Naive thymus-derived CD4-positive, alpha-beta T cell (primary cell): ENCODE measurements at regions not wholly inside any gene's neighbourhood (a gene's known extent, or its start where the extent isn't known, plus 50 kb on each side); places are given as distances from the start of the nearest gene placed in this dataset.

Experiments used
- ATAC-seq: fragments of 150-1000 bp; cut with Tn5 transposase; 2 replicates; pipeline ENCODE4 v1.10.0; 2021; ENCODE audit warnings: mild to moderate bottlenecking, moderate library complexity
- CTCF ChIA-PET: fragments of 350-600 bp; sonication (Branson Sonifier 250); formaldehyde crosslinking; loops from one replicate; lab custom pipeline; 2021; ENCODE audit warnings: antibody characterized with exemption; lab: Charles Lee
- POLR2A ChIA-PET: fragments of 350-600 bp; sonication (Branson Sonifier 250); formaldehyde crosslinking; loops from one replicate; lab custom pipeline; 2021; ENCODE audit warnings: antibody characterized with exemption, inconsistent platforms; lab: Charles Lee
- DNase-seq, 9 donors: peaks; one replicate each; pipeline versions ENCODE4 v3.0.0 to v3.0.0-alpha.2; 2020 to 2022; ENCODE audit warnings: mixed read lengths in 1 of 9
- H3K27ac ChIP-seq: one replicate; pipeline ENCODE4 v1.7.0; 2013; ENCODE audit warnings: mild to moderate bottlenecking, low read depth, low read length, moderate library complexity
- H3K27me3 ChIP-seq, 2 donors: one replicate each; pipeline ENCODE4 v1.7.0; 2013; ENCODE audit warnings: low read length in 2 of 2, mild to moderate bottlenecking in 2 of 2, moderate library complexity in 2 of 2; ENCODE audit not compliant: control insufficient read depth in 2 of 2, insufficient read depth in 2 of 2
- H3K36me3 ChIP-seq, 3 experiments: 1 replicate in 2 of 3; 2 replicates in 1 of 3; pipeline ENCODE4 v1.7.0; 2013; ENCODE audit warnings: low read length in 3 of 3, mild to moderate bottlenecking in 3 of 3, moderate library complexity in 1 of 3; ENCODE audit not compliant: insufficient read depth in 3 of 3, control insufficient read depth in 2 of 3
- H3K4me1 ChIP-seq, 2 donors: one replicate each; pipeline ENCODE4 v1.7.0; 2013; ENCODE audit warnings: low read length in 2 of 2, mild to moderate bottlenecking in 2 of 2, moderate library complexity in 1 of 2; ENCODE audit not compliant: control insufficient read depth in 2 of 2, insufficient read depth in 2 of 2
- H3K4me3 ChIP-seq: 2 replicates; pipeline ENCODE4 v1.7.0; 2013; ENCODE audit warnings: mild to moderate bottlenecking, low read length
- H3K9me3 ChIP-seq, 3 experiments: 1 replicate in 2 of 3; 2 replicates in 1 of 3; pipeline ENCODE4 v1.7.0; 2013; ENCODE audit warnings: low read length in 3 of 3; ENCODE audit not compliant: control insufficient read depth in 2 of 3
- H3K27ac Mint-ChIP-seq, 9 donors: one replicate each; pipeline ENCODE4 v1.8.0; 2020 to 2022; ENCODE audit warnings: mixed read lengths in 9 of 9, mild to moderate bottlenecking in 8 of 9, moderate library complexity in 5 of 9, inconsistent platforms in 2 of 9
- H3K27me3 Mint-ChIP-seq, 5 donors: one replicate each; pipeline ENCODE4 v1.8.0; 2021 to 2022; ENCODE audit warnings: mixed read lengths in 5 of 5, mild to moderate bottlenecking in 1 of 5
- H3K36me3 Mint-ChIP-seq, 5 donors: one replicate each; pipeline ENCODE4 v1.8.0; 2020 to 2022; ENCODE audit warnings: mixed read lengths in 5 of 5, mild to moderate bottlenecking in 3 of 5, inconsistent platforms in 1 of 5
- H3K4me1 Mint-ChIP-seq, 7 donors: one replicate each; pipeline ENCODE4 v1.8.0; 2020 to 2022; ENCODE audit warnings: mixed read lengths in 7 of 7, mild to moderate bottlenecking in 3 of 7, inconsistent platforms in 1 of 7
- H3K4me3 Mint-ChIP-seq, 10 donors: one replicate each; pipeline ENCODE4 v1.8.0; 2020 to 2022; ENCODE audit warnings: mild to moderate bottlenecking in 10 of 10, mixed read lengths in 10 of 10, moderate library complexity in 6 of 10, inconsistent platforms in 2 of 10
- H3K9me3 Mint-ChIP-seq, 11 donors: one replicate each; pipeline ENCODE4 v1.8.0; 2020 to 2022; ENCODE audit warnings: mixed read lengths in 11 of 11, mild to moderate bottlenecking in 4 of 11, inconsistent platforms in 1 of 11, moderate library complexity in 1 of 11
- intact Hi-C, 2 donors: fragments of 100-400 bp; cut with micrococcal nuclease; formaldehyde crosslinking; loops; one replicate each; pipeline ENCODE4 v1.15.1; 2023

- peak overlapping the region in 3 of 9 donors; percentile 36 to 74 (median 53) for H3K27ac Mint-ChIP-seq
- POLR2A ChIA-PET, result interaction anchor here (1.0 kb wide), 1 partner anchor 45 kb away, joined by 3 read pairs; no protein-coding TSS in a partner anchor
Measured at GRCh38 chr10:31603235-31604087, 284.4 kb downstream of the ZEB1 start.

GRCh38 chr10:31602541-31603234 is 283.7 kb downstream of the ZEB1 start:
- no peak overlapping the region for H3K27ac ChIP-seq
- peaks cover 0 to 6% (median 0%) of the 10 kb centered on the region in 11 donors for H3K9me3 Mint-ChIP-seq
- DNase-seq (peak in 1 of 9 donors; percentile 13), ATAC-seq (no peak)
- CTCF ChIA-PET, result no interaction called here
- intact Hi-C loops, result loop anchor here (1.0 to 5.0 kb wide), 4 partner anchors 158 to 820 kb away; no protein-coding TSS in a partner anchor
- peaks cover 0 to 7% (median 0%) of the 10 kb centered on the region in 3 experiments for H3K36me3 ChIP-seq
- peaks cover 9 to 12% of the 10 kb centered on the region in 2 donors for H3K4me1 ChIP-seq
- H3K4me3 ChIP-seq, result peak overlapping the region; percentile 61
- no peaks in the 10 kb centered on the region for H3K27me3 ChIP-seq
- H3K9me3 ChIP-seq, result no peaks in the 10 kb centered on the region
- H3K4me3 Mint-ChIP-seq, result peak overlapping the region in 9 of 10 donors; percentile 61 to 94 (median 69)
- peaks cover 0 to 20% (median 11%) of the 10 kb centered on the region in 7 donors for H3K4me1 Mint-ChIP-seq
- no peak overlapping the region for H3K27ac Mint-ChIP-seq
- no peaks in the 10 kb centered on the region for H3K36me3 Mint-ChIP-seq
- no peaks in the 10 kb centered on the region for H3K27me3 Mint-ChIP-seq
- POLR2A ChIA-PET, result interaction anchor here (1.0 kb wide), 1 partner anchor 44 kb away, joined by 3 read pairs; no protein-coding TSS in a partner anchor

More at GRCh38 chr10:31603235-31604087, 284.4 kb downstream of the ZEB1 start:
- ATAC-seq, result peak; percentile 93
- Mint-ChIP-seq H3K27me3 (peaks cover 0 to 2% (median 0%) of the 10 kb centered on the region in 5 donors), H3K9me3 (peaks cover 0 to 6% (median 0%) of the 10 kb centered on the region in 11 donors), H3K36me3 (no peaks in the 10 kb centered on the region), H3K4me1 (peaks cover 0 to 20% (median 11%) of the 10 kb centered on the region in 7 donors), H3K4me3 (peak overlapping the region in 9 of 10 donors; percentile 86 to 94 (median 88))
- Histone ChIP-seq H3K27me3 (no peaks in the 10 kb centered on the region), H3K4me3 (peak overlapping the region; percentile 61), H3K27ac (no peak overlapping the region), H3K4me1 (peaks cover 9 to 12% of the 10 kb centered on the region in 2 donors), H3K9me3 (no peaks in the 10 kb centered on the region), H3K36me3 (peaks cover 0 to 7% (median 0%) of the 10 kb centered on the region in 3 experiments)
- peak; percentile 15 to 91 (median 38) for DNase-seq
- CTCF ChIA-PET, result no interaction called here
- intact Hi-C loops, result loop anchor here (1.0 to 5.0 kb wide), 4 partner anchors 157 to 821 kb away; no protein-coding TSS in a partner anchor

GRCh38 chr10:31601136-31601535 is 282.1 kb downstream of the ZEB1 start:
- H3K27me3 Mint-ChIP-seq, result no peaks in the 10 kb centered on the region
- Histone ChIP-seq H3K27ac (no peak overlapping the region), H3K27me3 (no peaks in the 10 kb centered on the region), H3K4me3 (no peak overlapping the region), H3K36me3 (peaks cover 0 to 7% (median 0%) of the 10 kb centered on the region in 3 experiments), H3K9me3 (no peaks in the 10 kb centered on the region), H3K4me1 (peaks cover 9 to 12% of the 10 kb centered on the region in 2 donors)
- intact Hi-C loops, result loop anchor here in 1 of 2 donors (5.0 kb wide), 2 partner anchors 161 to 819 kb away; no protein-coding TSS in a partner anchor
- ChIA-PET CTCF (no interaction called here), POLR2A (no interaction called here)
- ATAC-seq (no peak), DNase-seq (no peak)
- peaks cover 0 to 6% (median 0%) of the 10 kb centered on the region in 11 donors for H3K9me3 Mint-ChIP-seq
- H3K36me3 Mint-ChIP-seq, result no peaks in the 10 kb centered on the region
- no peak overlapping the region for H3K4me3 Mint-ChIP-seq
- peaks cover 0 to 20% (median 11%) of the 10 kb centered on the region in 7 donors for H3K4me1 Mint-ChIP-seq
- peak overlapping the region in 3 of 9 donors; percentile 0 to 34 (median 16) for H3K27ac Mint-ChIP-seq

- ATAC-seq (no peak), DNase-seq (no peak)
- peaks cover 0 to 6% (median 0%) of the 10 kb centered on the region in 11 donors for H3K9me3 Mint-ChIP-seq
- no peaks in the 10 kb centered on the region for H3K27me3 ChIP-seq
- CTCF ChIA-PET, result no interaction called here
- H3K4me1 Mint-ChIP-seq, result peaks cover 0 to 20% (median 11%) of the 10 kb centered on the region in 7 donors
- H3K9me3 ChIP-seq, result no peaks in the 10 kb centered on the region
- peaks cover 0 to 7% (median 0%) of the 10 kb centered on the region in 3 experiments for H3K36me3 ChIP-seq
- no peaks in the 10 kb centered on the region for H3K27me3 Mint-ChIP-seq
- H3K4me1 ChIP-seq, result peaks cover 9 to 12% of the 10 kb centered on the region in 2 donors
- H3K27ac Mint-ChIP-seq, result peak overlapping the region in 1 of 9 donors; percentile 29
- H3K36me3 Mint-ChIP-seq, result no peaks in the 10 kb centered on the region
- POLR2A ChIA-PET, result no interaction called here
- H3K27ac ChIP-seq, result no peak overlapping the region
- intact Hi-C loops, result loop anchor here in 1 of 2 donors (5.0 kb wide), 2 partner anchors 162 to 818 kb away; no protein-coding TSS in a partner anchor
- no peak overlapping the region for H3K4me3 Mint-ChIP-seq
- H3K4me3 ChIP-seq, result no peak overlapping the region
Measured at GRCh38 chr10:31599626-31600504, 280.8 kb downstream of the ZEB1 start.

GRCh38 chr10:31596765-31597164 is 277.7 kb downstream of the ZEB1 start:
- DNase-seq (no peak), ATAC-seq (no peak)
- Mint-ChIP-seq H3K27me3 (peaks cover 7 to 19% (median 10%) of the 10 kb centered on the region in 5 donors), H3K9me3 (peaks cover 3 to 18% (median 13%) of the 10 kb centered on the region in 11 donors), H3K4me3 (no peak overlapping the region), H3K4me1 (peaks cover 0 to 10% (median 0%) of the 10 kb centered on the region in 7 donors), H3K36me3 (peaks cover 0 to 6% (median 5%) of the 10 kb centered on the region in 5 donors), H3K27ac (no peak overlapping the region)
- ChIA-PET CTCF (no interaction called here), POLR2A (no interaction called here)
- no peaks in the 10 kb centered on the region for H3K36me3 ChIP-seq
- intact Hi-C loops, result no loop called here
- H3K9me3 ChIP-seq, result peaks cover 0 to 5% (median 0%) of the 10 kb centered on the region in 3 experiments
- no peak overlapping the region for H3K4me3 ChIP-seq
- no peaks in the 10 kb centered on the region for H3K27me3 ChIP-seq
- H3K27ac ChIP-seq, result no peak overlapping the region
- H3K4me1 ChIP-seq, result no peaks in the 10 kb centered on the region
